HepG2 (cell line): ENCODE measurements at regions not wholly inside any gene's neighbourhood (a gene's known extent, or its start where the extent isn't known, plus 50 kb on each side); places are given as distances from the start of the nearest gene placed in this dataset.

Source experiments
- FOSL2 ChIP-seq: sonication (generic); formaldehyde crosslinking; IDR thresholded peaks from 2 replicates; pipeline ENCODE4 v1.4.0; 2020; ENCODE audit warnings: missing genetic modification reagents
- HNRNPL ChIP-seq: fragments of 200-400 bp; formaldehyde crosslinking; IDR thresholded peaks from 2 replicates; pipeline ENCODE4 v1.6.1; 2017; ENCODE audit warnings: mild to moderate bottlenecking, low read depth, low read length
- REPIN1 ChIP-seq: sonication (generic); formaldehyde crosslinking; IDR thresholded peaks from 2 replicates; pipeline ENCODE4 v1.8.0; 2022; ENCODE audit warnings: missing genetic modification reagents, low read depth, mild to moderate bottlenecking, borderline replicate concordance
- STAG1 ChIP-seq: sonication (generic); formaldehyde crosslinking; IDR thresholded peaks from 2 replicates; pipeline ENCODE4 v1.4.0; 2020; ENCODE audit warnings: missing genetic modification reagents
- TEAD2 ChIP-seq: sonication (generic); formaldehyde crosslinking; IDR thresholded peaks from 2 replicates; pipeline ENCODE4 v1.9.0; 2021; ENCODE audit warnings: missing genetic modification reagents
- THAP11 ChIP-seq: IDR thresholded peaks from 2 replicates; pipeline ENCODE4 v1.6.1; 2016; ENCODE audit warnings: missing biosample characterization, missing genetic modification reagents
- ZFP37 ChIP-seq: sonication (generic); formaldehyde crosslinking; IDR thresholded peaks from 2 replicates; pipeline ENCODE4 v1.4.0; 2020; ENCODE audit warnings: missing genetic modification reagents, borderline replicate concordance
- ZFP82 ChIP-seq: sonication (generic); formaldehyde crosslinking; IDR thresholded peaks from 2 replicates; pipeline ENCODE4 v1.5.1; 2020; ENCODE audit warnings: mild to moderate bottlenecking, missing genetic modification reagents, borderline replicate concordance
- ZNF567 ChIP-seq: sonication (generic); formaldehyde crosslinking; IDR thresholded peaks from 2 replicates; pipeline ENCODE4 v1.8.1; 2023; ENCODE audit warnings: mild to moderate bottlenecking, missing genetic modification reagents, borderline replicate concordance
- ZNF605 ChIP-seq: sonication (generic); formaldehyde crosslinking; IDR thresholded peaks from 2 replicates; pipeline ENCODE4 v1.8.0; 2022; ENCODE audit warnings: mild to moderate bottlenecking, missing genetic modification reagents
- TF ChIP-seq, protein P1 (sequence below): sonication (generic); formaldehyde crosslinking; IDR thresholded peaks from 2 replicates; pipeline ENCODE4 v1.4.0; 2020; ENCODE audit warnings: mild to moderate bottlenecking, missing genetic modification reagents
- TF ChIP-seq, protein P2 (sequence below): sonication (generic); formaldehyde crosslinking; conservative IDR thresholded peaks from 2 replicates; pipeline ENCODE4 v1.4.0; 2020; ENCODE audit warnings: missing genetic modification reagents
- TF ChIP-seq, protein P3 (sequence below): sonication (generic); formaldehyde crosslinking; IDR thresholded peaks from 2 replicates; pipeline ENCODE4 v1.4.0; 2020; ENCODE audit warnings: missing genetic modification reagents
- TF ChIP-seq, protein P4 (sequence below): sonication (generic); formaldehyde crosslinking; IDR thresholded peaks from 2 replicates; pipeline ENCODE4 v1.5.1; 2020; ENCODE audit warnings: mild to moderate bottlenecking, missing genetic modification reagents, moderate library complexity

DNA sequence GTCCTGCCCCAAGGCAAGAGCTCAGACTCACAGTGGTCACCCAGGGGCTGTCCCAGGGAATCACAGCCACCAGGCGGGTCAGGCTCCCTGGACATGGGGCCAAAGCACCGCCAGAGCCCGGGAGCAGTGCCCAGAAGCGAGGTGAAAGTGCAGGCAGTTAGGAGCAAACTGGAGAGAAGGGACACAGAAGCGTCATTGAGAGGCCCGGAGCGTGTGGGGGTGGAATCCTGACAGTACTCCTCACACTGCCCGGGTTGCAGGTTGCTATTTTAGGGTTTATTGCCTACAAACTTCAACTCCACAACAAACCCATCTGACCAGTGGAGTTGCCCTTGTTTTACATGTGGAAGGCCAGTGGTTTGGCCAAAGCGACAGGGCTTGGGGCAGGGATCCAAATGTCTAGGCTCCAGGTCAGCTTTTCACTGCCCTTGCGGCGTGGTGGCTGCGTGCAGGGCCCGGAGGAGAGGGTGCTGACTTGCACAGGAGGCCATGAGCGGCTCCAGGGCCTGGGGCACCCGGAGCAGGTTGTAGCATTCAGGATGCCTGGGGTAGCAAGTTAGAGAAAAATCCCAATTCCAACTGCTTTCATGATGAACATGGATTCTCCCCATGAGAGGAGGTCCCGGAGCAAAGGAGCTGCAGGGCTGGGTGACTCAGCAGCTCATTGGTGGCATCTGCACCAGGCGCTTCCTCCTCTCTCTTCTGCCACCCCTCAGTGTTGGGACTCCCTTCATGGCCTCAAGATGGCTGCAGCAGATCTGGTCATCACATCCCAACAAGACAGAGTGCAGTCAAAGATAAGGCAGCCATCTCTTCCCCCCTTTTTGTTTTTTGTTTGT, 112.3 kb upstream of the NCOR2 start (continued):
- TF ChIP-seq, protein P1, sequence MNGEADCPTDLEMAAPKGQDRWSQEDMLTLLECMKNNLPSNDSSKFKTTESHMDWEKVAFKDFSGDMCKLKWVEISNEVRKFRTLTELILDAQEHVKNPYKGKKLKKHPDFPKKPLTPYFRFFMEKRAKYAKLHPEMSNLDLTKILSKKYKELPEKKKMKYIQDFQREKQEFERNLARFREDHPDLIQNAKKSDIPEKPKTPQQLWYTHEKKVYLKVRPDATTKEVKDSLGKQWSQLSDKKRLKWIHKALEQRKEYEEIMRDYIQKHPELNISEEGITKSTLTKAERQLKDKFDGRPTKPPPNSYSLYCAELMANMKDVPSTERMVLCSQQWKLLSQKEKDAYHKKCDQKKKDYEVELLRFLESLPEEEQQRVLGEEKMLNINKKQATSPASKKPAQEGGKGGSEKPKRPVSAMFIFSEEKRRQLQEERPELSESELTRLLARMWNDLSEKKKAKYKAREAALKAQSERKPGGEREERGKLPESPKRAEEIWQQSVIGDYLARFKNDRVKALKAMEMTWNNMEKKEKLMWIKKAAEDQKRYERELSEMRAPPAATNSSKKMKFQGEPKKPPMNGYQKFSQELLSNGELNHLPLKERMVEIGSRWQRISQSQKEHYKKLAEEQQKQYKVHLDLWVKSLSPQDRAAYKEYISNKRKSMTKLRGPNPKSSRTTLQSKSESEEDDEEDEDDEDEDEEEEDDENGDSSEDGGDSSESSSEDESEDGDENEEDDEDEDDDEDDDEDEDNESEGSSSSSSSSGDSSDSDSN (CRISPR knock-in tag), result peak; percentile 77
- TF ChIP-seq TEAD2 (CRISPR knock-in tag) (no peak), ZNF567 (no peak), ZNF605 (CRISPR knock-in tag) (0 out of 2 replicates have a peak, but pooled peaks have one; percentile 21), FOSL2 (CRISPR knock-in tag) (peak; percentile 26; the same call in 1 of the 2 replicates), THAP11 (CRISPR knock-in tag) (no peak), ZFP82 (CRISPR knock-in tag) (no peak), REPIN1 (CRISPR knock-in tag) (no peak), STAG1 (CRISPR knock-in tag) (0 out of 2 replicates have a peak, but pooled peaks have one; percentile 5), HNRNPL (peak; percentile 66; the same call in 1 of the 2 replicates), ZFP37 (no peak)
- TF ChIP-seq, protein P2, sequence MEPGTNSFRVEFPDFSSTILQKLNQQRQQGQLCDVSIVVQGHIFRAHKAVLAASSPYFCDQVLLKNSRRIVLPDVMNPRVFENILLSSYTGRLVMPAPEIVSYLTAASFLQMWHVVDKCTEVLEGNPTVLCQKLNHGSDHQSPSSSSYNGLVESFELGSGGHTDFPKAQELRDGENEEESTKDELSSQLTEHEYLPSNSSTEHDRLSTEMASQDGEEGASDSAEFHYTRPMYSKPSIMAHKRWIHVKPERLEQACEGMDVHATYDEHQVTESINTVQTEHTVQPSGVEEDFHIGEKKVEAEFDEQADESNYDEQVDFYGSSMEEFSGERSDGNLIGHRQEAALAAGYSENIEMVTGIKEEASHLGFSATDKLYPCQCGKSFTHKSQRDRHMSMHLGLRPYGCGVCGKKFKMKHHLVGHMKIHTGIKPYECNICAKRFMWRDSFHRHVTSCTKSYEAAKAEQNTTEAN (CRISPR knock-in tag), result no peak
- TF ChIP-seq, protein P3, sequence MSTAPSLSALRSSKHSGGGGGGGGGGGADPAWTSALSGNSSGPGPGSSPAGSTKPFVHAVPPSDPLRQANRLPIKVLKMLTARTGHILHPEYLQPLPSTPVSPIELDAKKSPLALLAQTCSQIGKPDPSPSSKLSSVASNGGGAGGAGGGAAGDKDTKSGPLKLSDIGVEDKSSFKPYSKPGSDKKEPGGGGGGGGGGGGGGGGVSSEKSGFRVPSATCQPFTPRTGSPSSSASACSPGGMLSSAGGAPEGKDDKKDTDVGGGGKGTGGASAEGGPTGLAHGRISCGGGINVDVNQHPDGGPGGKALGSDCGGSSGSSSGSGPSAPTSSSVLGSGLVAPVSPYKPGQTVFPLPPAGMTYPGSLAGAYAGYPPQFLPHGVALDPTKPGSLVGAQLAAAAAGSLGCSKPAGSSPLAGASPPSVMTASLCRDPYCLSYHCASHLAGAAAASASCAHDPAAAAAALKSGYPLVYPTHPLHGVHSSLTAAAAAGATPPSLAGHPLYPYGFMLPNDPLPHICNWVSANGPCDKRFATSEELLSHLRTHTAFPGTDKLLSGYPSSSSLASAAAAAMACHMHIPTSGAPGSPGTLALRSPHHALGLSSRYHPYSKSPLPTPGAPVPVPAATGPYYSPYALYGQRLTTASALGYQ (CRISPR knock-in tag), result no peak
- TF ChIP-seq, protein P4, sequence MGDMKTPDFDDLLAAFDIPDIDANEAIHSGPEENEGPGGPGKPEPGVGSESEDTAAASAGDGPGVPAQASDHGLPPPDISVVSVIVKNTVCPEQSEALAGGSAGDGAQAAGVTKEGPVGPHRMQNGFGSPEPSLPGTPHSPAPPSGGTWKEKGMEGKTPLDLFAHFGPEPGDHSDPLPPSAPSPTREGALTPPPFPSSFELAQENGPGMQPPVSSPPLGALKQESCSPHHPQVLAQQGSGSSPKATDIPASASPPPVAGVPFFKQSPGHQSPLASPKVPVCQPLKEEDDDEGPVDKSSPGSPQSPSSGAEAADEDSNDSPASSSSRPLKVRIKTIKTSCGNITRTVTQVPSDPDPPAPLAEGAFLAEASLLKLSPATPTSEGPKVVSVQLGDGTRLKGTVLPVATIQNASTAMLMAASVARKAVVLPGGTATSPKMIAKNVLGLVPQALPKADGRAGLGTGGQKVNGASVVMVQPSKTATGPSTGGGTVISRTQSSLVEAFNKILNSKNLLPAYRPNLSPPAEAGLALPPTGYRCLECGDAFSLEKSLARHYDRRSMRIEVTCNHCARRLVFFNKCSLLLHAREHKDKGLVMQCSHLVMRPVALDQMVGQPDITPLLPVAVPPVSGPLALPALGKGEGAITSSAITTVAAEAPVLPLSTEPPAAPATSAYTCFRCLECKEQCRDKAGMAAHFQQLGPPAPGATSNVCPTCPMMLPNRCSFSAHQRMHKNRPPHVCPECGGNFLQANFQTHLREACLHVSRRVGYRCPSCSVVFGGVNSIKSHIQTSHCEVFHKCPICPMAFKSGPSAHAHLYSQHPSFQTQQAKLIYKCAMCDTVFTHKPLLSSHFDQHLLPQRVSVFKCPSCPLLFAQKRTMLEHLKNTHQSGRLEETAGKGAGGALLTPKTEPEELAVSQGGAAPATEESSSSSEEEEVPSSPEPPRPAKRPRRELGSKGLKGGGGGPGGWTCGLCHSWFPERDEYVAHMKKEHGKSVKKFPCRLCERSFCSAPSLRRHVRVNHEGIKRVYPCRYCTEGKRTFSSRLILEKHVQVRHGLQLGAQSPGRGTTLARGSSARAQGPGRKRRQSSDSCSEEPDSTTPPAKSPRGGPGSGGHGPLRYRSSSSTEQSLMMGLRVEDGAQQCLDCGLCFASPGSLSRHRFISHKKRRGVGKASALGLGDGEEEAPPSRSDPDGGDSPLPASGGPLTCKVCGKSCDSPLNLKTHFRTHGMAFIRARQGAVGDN (CRISPR knock-in tag), result peak; percentile 58
